ENCODE measurements at regions not wholly inside any gene's neighbourhood (a gene's known extent, or its start where the extent isn't known, plus 50 kb on each side); places are given as distances from the start of the nearest gene placed in this dataset.
A peak's percentile ranks its signal among the peaks of the same experiment; 100 is the strongest.
"Not testable (repeated sequence)": the region's sequence is repeated elsewhere in the genome, so short reads cannot be mapped to it uniquely, and the experiment has no call there.

DNA sequence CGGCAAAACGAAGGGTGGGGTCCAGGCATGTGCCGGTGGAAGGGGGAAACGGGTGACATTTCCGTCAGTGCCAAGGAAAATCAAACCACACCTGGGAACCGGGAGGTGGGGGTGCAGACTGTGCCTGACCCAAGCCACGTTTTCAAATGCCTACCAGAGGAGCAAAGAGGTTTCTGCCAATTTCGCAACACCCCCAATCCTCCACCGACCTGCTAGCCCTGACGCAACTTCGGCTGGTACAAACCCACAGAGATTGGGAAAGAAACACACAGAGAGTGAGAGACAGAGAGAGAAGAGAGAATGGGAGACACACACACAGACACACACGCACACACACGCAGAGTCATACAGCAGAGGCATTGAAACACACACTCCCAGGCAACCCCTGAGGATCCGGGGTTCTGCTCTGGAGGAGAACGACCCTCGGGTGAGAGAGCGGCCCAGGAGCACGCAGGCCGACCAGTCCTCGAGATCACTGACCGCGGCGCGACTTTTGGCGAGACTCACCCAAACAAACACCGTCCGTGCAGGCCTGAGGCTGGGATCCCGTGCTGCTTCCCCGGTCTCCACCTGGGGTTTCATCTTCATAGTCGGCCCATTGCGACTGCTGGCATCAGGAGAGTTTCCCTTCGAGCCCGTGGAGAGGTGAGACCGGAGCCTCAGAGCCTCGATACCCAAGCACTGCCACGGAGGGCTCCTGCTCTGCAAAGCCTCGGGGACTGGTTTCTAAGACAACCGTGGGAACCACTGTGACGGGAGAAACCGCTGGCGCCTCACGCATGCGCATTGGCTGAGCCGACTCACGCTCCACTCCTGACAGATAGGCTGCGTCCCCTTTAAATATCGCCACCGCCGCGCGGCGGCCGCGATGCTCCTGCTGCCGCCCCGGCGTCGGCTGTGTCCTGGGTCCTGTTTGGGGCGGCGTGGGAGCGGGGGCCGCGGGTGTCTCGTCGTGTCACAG, 697.9 kb upstream of the TPTE start:
- not testable (repeated sequence) for DNase-seq (ENCODE audit: low read depth)

- DNase-seq (ENCODE audit: low read depth), result not testable (repeated sequence)
Observed at GRCh38 chr21:9830801-9831200, 690.6 kb upstream of the TPTE start.

- DNase-seq (ENCODE audit: low read depth), result not testable (repeated sequence)
Observed at GRCh38 chr21:9832751-9833150, 688.6 kb upstream of the TPTE start.

GRCh38 chr21:9836547-9836946, 684.8 kb upstream of the TPTE start:
- DNase-seq (ENCODE audit: low read depth), result not testable (repeated sequence)

- not testable (repeated sequence) for DNase-seq (ENCODE audit: low read depth)
Observed at GRCh38 chr21:9837001-9837400, 684.4 kb upstream of the TPTE start.

DNA sequence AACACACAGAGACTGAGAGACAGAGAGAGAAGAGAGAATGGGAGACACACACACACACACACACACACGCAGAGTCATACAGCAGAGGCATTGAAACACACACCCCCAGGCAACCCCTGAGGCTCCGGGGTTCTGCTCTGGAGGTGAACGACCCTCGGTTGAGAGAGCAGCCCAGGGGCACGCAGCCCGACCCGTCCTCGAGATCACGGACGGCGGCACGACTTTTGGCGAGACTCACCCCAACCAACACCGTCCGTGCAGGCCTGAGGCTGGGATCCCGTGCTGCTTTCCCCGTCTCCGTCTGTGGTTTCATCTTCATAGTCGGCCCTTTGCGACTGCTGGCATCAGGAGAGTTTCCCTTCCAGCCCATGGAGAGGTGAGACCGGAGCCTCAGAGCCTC, 683.9 kb upstream of the TPTE start:
- DNase-seq (ENCODE audit: low read depth), result not testable (repeated sequence)

DNA sequence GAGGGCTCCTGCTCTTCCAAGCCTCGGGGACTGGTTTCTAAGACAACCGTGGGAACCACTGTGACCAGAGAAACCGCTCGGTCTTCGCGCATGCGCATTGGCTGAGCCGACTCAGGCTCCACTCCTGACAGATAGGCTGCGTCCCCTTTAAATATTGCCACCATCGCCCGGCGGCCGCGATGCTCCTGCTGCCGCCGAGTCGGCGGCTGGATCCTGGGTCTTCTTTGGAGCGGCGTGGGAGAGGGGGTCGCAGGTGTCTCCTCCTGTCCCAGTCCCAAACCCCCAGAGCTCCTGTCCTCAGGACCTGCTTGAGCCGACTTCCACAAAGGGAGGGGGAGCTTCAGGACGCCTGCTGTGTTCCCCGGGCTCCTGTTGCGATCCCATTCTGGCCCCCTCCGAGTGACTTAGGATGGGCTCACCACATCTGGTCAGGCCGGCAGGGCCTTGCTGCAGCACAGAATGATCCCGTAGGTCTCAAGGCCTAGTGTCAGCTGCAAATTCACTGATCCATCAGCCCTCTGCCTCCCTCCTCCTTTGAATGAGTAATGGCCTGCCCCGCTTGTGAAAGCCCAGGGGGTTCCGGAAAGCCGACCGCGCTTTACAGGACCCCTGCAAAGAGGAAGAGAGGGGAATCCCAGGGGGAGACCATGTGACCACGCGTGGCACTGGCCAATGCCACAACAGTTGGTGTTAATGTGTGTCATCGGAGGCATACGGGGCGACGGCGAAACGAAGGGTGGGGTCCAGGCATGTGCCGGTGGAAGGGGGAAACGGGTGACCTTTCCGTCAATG, 683.2 kb upstream of the TPTE start:
- DNase-seq (ENCODE audit: low read depth), result peak; percentile 32

- peak; percentile 44 for DNase-seq (ENCODE audit: low read depth)
Observed at GRCh38 chr21:9838738-9839642, 682.4 kb upstream of the TPTE start.

DNA sequence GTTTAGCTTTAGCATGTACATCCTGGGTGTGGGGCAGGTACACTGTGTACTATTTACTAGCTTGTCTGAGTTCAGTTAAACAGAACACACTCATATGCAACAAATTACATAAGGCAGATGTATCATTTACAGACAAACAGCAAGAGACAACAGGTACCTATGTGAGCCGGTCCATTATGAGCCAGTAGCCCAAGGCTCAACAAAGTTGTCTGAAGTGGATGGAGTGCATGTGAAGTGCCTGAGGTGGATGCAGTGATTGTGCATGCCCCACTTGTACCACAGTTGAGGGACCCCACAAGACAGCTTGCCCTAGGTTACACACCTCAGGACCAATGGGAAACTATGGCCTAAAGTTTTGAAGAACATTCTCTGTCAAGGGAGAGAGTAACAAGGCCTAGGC, 677.3 kb upstream of the TPTE start:
- DNase-seq (ENCODE audit: low read depth), result not testable (repeated sequence)

DNA sequence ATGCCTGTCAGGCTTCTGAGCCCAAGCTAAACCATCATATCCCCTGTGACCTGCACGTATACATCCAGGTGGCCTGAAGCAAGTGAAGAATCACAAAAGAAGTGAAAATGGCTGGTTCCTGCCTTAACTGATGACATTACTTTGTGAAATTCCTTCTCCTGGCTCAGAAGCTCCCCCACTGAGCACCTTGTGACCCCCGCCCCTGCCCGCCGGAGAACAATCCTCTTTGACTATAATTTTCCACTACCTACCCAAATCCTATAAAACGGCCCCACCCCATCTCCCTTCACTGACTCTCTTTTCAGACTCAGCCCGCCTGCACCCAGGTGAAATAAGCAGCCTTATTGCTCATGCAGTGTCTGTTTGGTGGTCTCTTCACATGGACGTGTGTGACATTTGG, 673.9 kb upstream of the TPTE start:
- not testable (repeated sequence) for DNase-seq (ENCODE audit: low read depth)

- not testable (repeated sequence) for DNase-seq (ENCODE audit: low read depth)
Observed at GRCh38 chr21:9851166-9851565, 670.2 kb upstream of the TPTE start.

DNA sequence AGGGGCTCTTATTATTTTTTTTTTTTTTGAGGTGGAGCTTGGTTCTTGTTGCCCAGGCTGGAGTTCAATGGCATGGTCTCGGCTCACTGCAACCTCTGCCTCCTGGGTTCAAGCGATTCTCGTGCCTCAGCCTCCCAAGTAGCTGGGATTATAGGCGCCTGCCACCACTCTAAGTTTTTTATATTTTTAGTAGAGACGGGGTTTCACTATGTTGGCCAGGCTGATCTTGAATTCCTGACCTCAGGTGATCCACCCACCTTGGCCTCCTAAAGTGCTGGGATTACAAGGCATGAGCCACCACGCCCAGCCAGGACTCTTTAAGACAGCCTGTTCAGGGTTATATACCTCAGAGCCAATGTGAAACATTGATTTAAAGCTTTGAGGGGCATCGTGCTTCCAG, 669.7 kb upstream of the TPTE start:
- DNase-seq (ENCODE audit: low read depth), result not testable (repeated sequence)

DNA sequence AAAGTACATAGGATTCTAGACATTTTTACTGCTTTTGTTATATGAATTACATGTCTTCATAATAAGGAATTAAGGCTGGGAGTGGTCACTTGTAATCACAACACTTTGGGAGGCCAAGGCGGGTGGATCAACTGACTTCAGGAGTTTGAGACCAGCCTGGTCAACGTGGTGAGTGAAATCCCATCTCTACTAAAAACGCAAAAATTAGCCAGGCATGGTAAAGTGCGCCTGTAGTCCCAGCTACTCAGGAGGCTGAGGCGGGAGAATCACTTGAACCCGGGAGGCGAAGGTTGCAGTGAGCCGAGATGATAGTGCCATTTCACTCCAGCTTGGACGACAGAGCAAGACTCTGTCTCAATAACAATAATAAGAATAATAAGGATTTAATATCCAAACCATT, 663.8 kb upstream of the TPTE start:
- not testable (repeated sequence) for DNase-seq (ENCODE audit: low read depth)

- DNase-seq (ENCODE audit: low read depth), result not testable (repeated sequence)
Observed at GRCh38 chr21:9859865-9860264, 661.5 kb upstream of the TPTE start.

DNA sequence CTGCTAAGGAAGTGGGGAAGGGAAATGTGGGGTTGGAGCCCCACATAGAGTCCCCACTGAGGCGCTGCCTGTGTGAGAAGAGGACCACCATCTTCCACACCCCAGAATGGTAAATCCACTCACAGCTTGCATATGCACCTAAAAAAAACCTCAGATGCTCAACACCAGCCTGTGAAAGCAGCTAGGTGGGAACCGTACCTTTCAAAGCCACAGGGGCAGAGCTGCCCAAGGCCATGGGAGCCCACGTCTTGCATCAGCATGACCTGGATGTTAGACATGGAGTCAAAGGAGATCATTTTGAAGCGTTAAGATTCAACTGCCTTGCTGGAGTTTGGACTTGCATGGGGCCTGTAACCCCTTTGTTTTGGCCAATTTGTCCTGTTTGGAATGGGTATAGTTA, 658.9 kb upstream of the TPTE start:
- not testable (repeated sequence) for DNase-seq (ENCODE audit: low read depth)

DNA sequence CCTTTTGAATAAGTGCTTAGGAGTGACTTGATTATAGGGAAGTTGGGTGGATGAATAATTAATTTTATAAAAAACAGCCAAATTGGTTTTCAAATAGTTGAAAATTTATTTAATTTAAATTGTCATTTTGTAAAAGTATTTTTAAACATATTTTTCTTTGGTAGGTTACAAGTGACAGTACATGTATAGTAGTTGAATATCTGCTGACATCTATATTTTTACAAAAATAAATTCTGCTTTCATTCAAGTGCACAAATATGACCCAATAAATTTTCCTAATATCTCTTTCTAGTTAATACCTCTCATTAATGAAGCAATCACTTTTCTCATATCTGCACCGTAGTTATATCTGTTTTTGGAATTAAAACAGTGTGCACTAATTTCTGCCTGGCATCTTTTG, 653.6 kb upstream of the TPTE start:
- DNase-seq (ENCODE audit: low read depth), result not testable (repeated sequence)

GRCh38 chr21:9873096-9873495, 648.3 kb upstream of the TPTE start:
- DNase-seq (ENCODE audit: low read depth), result not testable (repeated sequence)

DNA sequence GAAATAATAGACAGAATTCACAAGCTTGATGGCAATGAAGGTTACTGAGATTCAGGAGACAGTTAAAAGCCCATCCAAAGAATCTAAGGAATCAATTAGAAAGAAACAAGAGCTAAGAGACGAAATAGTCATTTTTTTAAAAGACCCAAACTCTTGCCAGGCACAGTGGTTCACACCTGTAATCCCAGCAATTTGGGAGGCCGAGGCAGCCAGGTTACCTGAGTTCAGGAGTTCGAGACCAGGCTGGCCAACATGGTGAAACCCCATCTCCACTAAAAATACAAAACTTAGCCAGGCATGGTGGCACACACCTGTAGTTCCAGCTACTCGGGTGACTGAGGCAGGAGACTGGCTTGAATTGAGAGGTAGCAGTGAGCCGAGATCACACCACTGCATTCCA, 647.2 kb upstream of the TPTE start:
- DNase-seq (ENCODE audit: low read depth), result not testable (repeated sequence)

DNA sequence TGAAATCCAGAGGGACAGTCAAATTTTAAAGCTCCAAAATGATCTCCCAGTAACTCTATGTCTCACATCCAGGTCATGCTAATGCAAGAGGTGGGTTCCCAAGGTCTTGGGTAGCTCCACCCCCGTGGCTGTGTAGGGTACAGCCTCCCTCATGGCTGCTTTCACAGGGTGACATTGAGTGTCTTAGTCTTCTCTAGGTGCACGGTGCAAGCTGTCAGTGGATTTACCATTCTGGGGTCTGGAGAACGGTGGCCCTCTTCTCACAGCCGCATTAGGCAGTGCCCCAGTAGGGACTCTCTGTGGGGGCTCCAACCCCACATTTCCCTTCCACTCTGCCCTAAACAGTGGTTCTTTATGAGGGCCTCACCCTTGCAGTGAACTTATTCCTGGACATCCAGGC, 640.0 kb upstream of the TPTE start:
- DNase-seq (ENCODE audit: low read depth), result not testable (repeated sequence)

- not testable (repeated sequence) for DNase-seq (ENCODE audit: low read depth)
Observed at GRCh38 chr21:9883047-9883446, 638.3 kb upstream of the TPTE start.

All from HT1080 (cell line).